ENCODE measurements at regions not wholly inside any gene's neighbourhood (a gene's known extent, or its start where the extent isn't known, plus 50 kb on each side); places are given as distances from the start of the nearest gene placed in this dataset.

GRCh38 chr4:180966312-180966711 is 1276.9 kb upstream of the TENM3 start:
- TF ChIP-seq CTCF (IDR thresholded peaks at IDR 0.05), result no peak

GRCh38 chr4:180967936-180968335 is 1275.3 kb upstream of the TENM3 start:
- H3K9me3 ChIP-seq, result no peaks in the 10 kb centered on the region
- H3K27ac ChIP-seq, result no peak overlapping the region
- ATAC-seq (no peak), DNase-seq (no peak)
- no peak for TF ChIP-seq CTCF (IDR thresholded peaks at IDR 0.05)
- no peaks in the 10 kb centered on the region for H3K36me3 ChIP-seq
- intact Hi-C loops (cut with DNase I), result no loop called here
- H3K4me1 ChIP-seq, result no peaks in the 10 kb centered on the region
- WGBS, 2 donors, result 66 to 71% methylated on average over 3 of the region's 3 CpGs
- H3K27me3 ChIP-seq, result peaks cover 0 to 5% (median 0%) of the 10 kb centered on the region in 7 donors
- H3K4me3 ChIP-seq, result no peak overlapping the region

More at GRCh38 chr4:180966312-180966711, 1276.9 kb upstream of the TENM3 start:
- ATAC-seq, result no peak
- 87% methylated on average over 2 of the region's 2 CpGs for WGBS, 2 donors
- Histone ChIP-seq H3K27me3 (no peaks in the 10 kb centered on the region), H3K9me3 (no peaks in the 10 kb centered on the region), H3K4me3 (no peak overlapping the region), H3K36me3 (no peaks in the 10 kb centered on the region), H3K4me1 (no peaks in the 10 kb centered on the region), H3K27ac (no peak overlapping the region)
- DNase-seq, result no peak
- intact Hi-C loops (cut with DNase I), result no loop called here

- no peak for TF ChIP-seq CTCF (IDR thresholded peaks at IDR 0.05)
- Histone ChIP-seq H3K27me3 (peaks cover 0 to 5% (median 0%) of the 10 kb centered on the region in 7 donors), H3K4me1 (no peaks in the 10 kb centered on the region), H3K4me3 (no peak overlapping the region), H3K27ac (no peak overlapping the region), H3K9me3 (no peaks in the 10 kb centered on the region), H3K36me3 (no peaks in the 10 kb centered on the region)
- ATAC-seq (no peak), DNase-seq (no peak)
- intact Hi-C loops (cut with DNase I), result no loop called here
- 69 to 71% methylated on average over 4 of the region's 4 CpGs for WGBS, 2 donors
Measured at GRCh38 chr4:180973894-180974293, 1269.3 kb upstream of the TENM3 start.

- Histone ChIP-seq H3K9me3 (peaks cover 0 to 7% (median 0%) of the 10 kb centered on the region in 11 donors), H3K4me3 (no peak overlapping the region), H3K27ac (no peak overlapping the region), H3K4me1 (no peaks in the 10 kb centered on the region), H3K27me3 (no peaks in the 10 kb centered on the region), H3K36me3 (no peaks in the 10 kb centered on the region)
- ATAC-seq (no peak), DNase-seq (no peak)
- 50 to 59% methylated on average over 3 of the region's 3 CpGs for WGBS, 2 donors
- no peak for TF ChIP-seq CTCF (IDR thresholded peaks at IDR 0.05)
- intact Hi-C loops (cut with DNase I), result no loop called here
Measured at GRCh38 chr4:180990931-180991330, 1252.3 kb upstream of the TENM3 start.
